ENCODE measurements at regions not wholly inside any gene's neighbourhood (a gene's known extent, or its start where the extent isn't known, plus 50 kb on each side); places are given as distances from the start of the nearest gene placed in this dataset.

GRCh38 chr13:33341861-33342452 lies 56.4 kb upstream of the STARD13 start:
- TF ChIP-seq POLR2AphosphoS5 (IDR thresholded peaks at IDR 0.05) (no peak), POLR2A (IDR thresholded peaks at IDR 0.05; ENCODE audit: low read depth) (no peak)

Measured in esophagus muscularis mucosa (tissue), 2 donors.